ENCODE measurements at regions not wholly inside any gene's neighbourhood (a gene's known extent, or its start where the extent isn't known, plus 50 kb on each side); places are given as distances from the start of the nearest gene placed in this dataset.

DNA sequence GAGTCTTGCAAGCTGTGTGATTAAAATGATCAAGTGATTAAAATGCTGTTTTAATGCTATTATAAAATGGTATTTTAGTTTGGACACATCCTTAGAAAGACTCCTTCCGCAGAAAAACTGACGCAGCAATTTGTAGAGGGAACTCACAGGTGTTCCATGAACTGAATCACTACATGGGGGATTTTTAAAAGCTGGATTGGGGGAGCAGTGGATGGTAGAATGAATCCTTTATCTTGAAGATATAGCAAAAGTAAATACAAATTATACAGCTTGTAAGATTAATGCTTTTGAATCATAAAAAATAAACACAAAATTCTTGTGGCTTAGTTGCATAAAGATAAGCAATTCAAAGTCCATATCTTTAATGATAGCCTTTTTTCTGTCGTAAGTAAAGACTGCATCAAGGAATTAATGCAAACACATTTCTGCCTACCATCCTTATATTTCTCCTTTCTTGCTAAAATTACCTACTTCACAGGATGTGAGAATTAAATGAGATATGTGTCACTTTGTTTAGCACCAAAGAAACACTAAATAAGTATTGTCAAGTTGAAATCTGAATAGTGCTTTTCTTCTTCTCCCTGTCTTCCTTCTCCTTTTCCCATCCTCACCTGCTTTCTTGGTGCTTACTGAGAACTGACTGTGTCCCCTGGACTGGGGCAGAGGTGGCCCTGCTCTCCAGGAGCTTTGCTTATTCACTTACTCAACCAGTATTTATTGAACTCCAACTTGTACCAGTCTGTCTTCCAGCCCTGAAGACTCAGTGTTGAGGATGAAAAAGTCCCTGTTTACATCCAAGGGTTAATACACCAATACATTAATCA lies 61.5 kb upstream of the F3 start:
- TF ChIP-seq, protein P1, sequence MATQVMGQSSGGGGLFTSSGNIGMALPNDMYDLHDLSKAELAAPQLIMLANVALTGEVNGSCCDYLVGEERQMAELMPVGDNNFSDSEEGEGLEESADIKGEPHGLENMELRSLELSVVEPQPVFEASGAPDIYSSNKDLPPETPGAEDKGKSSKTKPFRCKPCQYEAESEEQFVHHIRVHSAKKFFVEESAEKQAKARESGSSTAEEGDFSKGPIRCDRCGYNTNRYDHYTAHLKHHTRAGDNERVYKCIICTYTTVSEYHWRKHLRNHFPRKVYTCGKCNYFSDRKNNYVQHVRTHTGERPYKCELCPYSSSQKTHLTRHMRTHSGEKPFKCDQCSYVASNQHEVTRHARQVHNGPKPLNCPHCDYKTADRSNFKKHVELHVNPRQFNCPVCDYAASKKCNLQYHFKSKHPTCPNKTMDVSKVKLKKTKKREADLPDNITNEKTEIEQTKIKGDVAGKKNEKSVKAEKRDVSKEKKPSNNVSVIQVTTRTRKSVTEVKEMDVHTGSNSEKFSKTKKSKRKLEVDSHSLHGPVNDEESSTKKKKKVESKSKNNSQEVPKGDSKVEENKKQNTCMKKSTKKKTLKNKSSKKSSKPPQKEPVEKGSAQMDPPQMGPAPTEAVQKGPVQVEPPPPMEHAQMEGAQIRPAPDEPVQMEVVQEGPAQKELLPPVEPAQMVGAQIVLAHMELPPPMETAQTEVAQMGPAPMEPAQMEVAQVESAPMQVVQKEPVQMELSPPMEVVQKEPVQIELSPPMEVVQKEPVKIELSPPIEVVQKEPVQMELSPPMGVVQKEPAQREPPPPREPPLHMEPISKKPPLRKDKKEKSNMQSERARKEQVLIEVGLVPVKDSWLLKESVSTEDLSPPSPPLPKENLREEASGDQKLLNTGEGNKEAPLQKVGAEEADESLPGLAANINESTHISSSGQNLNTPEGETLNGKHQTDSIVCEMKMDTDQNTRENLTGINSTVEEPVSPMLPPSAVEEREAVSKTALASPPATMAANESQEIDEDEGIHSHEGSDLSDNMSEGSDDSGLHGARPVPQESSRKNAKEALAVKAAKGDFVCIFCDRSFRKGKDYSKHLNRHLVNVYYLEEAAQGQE (IDR thresholded peaks at IDR 0.05; ENCODE audit: insufficient read depth in 1 of 2, low read depth in 2 of 2, low read length in 2 of 2) = no peak
- TF ChIP-seq SIN3A (IDR thresholded peaks at IDR 0.05; ENCODE audit: borderline replicate concordance, insufficient read depth, low read length) (no peak), POLR2AphosphoS5 (IDR thresholded peaks at IDR 0.05; ENCODE audit: low read depth, low read length) (no peak), TAF1 (IDR thresholded peaks at IDR 0.05; ENCODE audit: borderline replicate concordance, insufficient read depth, low read length) (no peak), FOXP2 (optimal IDR thresholded peaks at IDR 0.05; ENCODE audit: borderline replicate concordance, extremely low read depth, extremely low read length, insufficient read depth) (no peak)

- no peak for TF ChIP-seq POLR2AphosphoS5 (IDR thresholded peaks at IDR 0.05; ENCODE audit: low read depth, low read length)
- TF ChIP-seq, protein P1 (IDR thresholded peaks at IDR 0.05; ENCODE audit: insufficient read depth in 1 of 2, low read depth in 2 of 2, low read length in 2 of 2) = no peak
- no peak for TF ChIP-seq FOXP2 (optimal IDR thresholded peaks at IDR 0.05; ENCODE audit: borderline replicate concordance, extremely low read depth, extremely low read length, insufficient read depth)
- no peak for TF ChIP-seq SIN3A (IDR thresholded peaks at IDR 0.05; ENCODE audit: borderline replicate concordance, insufficient read depth, low read length)
- no peak for TF ChIP-seq TAF1 (IDR thresholded peaks at IDR 0.05; ENCODE audit: borderline replicate concordance, insufficient read depth, low read length)
These were observed 60.8 kb upstream of the F3 start for GRCh38 chr1:94602316-94602715.

DNA sequence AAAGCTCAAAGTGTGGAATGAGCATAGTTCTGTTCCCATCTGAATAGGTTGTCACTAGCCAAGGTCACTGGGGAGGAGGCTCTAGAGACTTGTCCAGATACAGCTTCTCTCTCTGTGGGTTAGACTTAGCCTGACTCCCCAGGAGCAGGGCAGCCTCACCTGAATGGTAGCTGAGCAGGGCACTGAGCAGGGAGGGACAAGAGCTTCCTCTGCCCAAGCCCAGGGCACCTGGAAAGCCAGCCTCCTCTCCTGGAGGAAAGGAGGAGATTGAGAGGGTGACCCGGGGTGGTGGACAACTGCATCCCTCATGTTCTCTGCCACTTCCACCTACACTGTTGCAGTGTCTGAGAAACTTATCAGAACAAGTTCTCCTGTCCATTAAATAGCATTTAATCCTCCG lies 59.0 kb upstream of the F3 start:
- TF ChIP-seq, protein P1 (IDR thresholded peaks at IDR 0.05; ENCODE audit: insufficient read depth in 1 of 2, low read depth in 2 of 2, low read length in 2 of 2) = no peak
- TF ChIP-seq FOXP2 (optimal IDR thresholded peaks at IDR 0.05; ENCODE audit: borderline replicate concordance, extremely low read depth, extremely low read length, insufficient read depth) = no peak
- TF ChIP-seq POLR2AphosphoS5 (IDR thresholded peaks at IDR 0.05; ENCODE audit: low read depth, low read length) = no peak
- no peak for TF ChIP-seq TAF1 (IDR thresholded peaks at IDR 0.05; ENCODE audit: borderline replicate concordance, insufficient read depth, low read length)
- TF ChIP-seq SIN3A (IDR thresholded peaks at IDR 0.05; ENCODE audit: borderline replicate concordance, insufficient read depth, low read length) = no peak

DNA sequence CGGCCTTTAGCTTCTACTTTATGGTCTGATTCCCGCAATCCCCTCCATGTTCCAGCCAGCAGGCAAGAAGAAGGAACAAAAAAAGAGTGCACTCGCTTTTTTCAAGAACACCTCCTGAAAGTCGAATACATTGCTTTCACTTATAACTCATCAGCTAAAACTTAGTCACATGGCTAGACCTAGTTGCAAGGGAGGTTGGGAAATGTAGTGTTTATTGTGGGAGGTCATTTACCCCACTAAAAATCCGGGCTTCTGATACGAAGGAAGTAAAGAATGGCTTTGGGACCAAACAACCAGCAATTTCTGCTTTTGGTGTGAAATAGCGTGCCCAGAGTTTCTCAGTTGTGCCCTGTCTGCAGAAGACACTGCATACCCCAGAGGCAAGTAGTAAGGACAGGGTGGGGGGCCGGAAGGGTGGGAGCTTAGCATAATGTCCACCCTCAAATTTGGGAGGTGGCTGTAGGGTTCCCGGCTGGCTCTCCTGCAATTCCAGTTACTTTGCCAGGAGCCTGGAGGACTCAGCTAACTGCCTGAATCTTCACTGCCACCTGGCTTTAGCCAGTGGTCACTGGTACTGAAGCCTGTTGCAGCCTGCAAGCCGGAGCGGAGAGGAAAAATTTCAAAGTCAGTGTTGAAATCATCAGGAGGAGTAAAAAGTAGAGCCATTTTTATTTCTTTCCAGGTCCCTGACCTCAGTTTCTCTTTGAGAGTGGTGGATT lies 57.7 kb upstream of the F3 start:
- TF ChIP-seq POLR2AphosphoS5 (IDR thresholded peaks at IDR 0.05; ENCODE audit: low read depth, low read length) = no peak
- no peak for TF ChIP-seq SIN3A (IDR thresholded peaks at IDR 0.05; ENCODE audit: borderline replicate concordance, insufficient read depth, low read length)
- TF ChIP-seq, protein P1 (IDR thresholded peaks at IDR 0.05; ENCODE audit: insufficient read depth in 1 of 2, low read depth in 2 of 2, low read length in 2 of 2) = no peak
- TF ChIP-seq FOXP2 (optimal IDR thresholded peaks at IDR 0.05; ENCODE audit: borderline replicate concordance, extremely low read depth, extremely low read length, insufficient read depth) = no peak
- TF ChIP-seq TAF1 (IDR thresholded peaks at IDR 0.05; ENCODE audit: borderline replicate concordance, insufficient read depth, low read length) = no peak
